SW480 (cell line): ENCODE measurements at regions not wholly inside any gene's neighbourhood (a gene's known extent, or its start where the extent isn't known, plus 50 kb on each side); places are given as distances from the start of the nearest gene placed in this dataset.
"Not testable (repeated sequence)": the region's sequence is repeated elsewhere in the genome, so short reads cannot be mapped to it uniquely, and the experiment has no call there.

Experiments
- DNase-seq: peaks from one replicate; pipeline ENCODE4 v3.0.0-alpha.2; 2016; ENCODE audit warnings: low spot score

DNA sequence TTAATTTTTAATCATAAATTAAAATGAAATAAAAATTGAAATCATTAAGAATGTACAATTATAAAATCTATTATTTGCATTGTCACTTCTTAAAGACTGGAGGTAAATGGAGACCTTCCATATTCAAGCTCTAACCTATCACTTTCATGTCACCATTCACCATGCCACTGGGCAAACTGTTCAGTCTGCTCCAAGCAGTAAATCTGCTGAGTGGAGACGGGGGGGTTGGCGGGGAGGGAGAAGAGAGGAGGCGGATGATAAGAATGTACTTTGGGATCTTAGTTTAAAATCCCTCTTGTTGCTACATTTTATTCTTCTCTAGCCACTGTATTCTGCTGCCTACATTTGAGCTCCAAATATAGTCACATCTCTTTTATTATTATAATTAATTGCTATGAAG lies 365.9 kb upstream of the NFIA start:
- DNase-seq = no peak

DNA sequence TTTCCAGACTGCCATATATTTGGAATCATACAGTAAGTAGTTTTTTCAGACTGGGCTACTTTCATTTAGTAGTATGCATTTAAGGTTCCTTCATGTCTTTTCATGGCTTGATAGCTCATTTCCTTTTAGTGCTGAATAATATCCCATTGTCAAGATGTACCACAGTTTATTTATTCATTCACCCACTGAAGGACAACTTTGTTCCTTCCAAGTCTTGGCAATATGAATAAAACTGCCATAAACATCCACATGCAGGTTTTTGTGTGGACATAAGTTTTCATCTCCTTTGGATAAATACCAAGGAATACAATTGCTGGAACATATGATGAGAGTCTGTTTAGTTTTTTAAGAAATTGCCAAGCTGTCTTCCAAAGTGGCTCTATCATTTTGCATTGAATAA lies 366.4 kb upstream of the NFIA start:
- DNase-seq = no peak

DNA sequence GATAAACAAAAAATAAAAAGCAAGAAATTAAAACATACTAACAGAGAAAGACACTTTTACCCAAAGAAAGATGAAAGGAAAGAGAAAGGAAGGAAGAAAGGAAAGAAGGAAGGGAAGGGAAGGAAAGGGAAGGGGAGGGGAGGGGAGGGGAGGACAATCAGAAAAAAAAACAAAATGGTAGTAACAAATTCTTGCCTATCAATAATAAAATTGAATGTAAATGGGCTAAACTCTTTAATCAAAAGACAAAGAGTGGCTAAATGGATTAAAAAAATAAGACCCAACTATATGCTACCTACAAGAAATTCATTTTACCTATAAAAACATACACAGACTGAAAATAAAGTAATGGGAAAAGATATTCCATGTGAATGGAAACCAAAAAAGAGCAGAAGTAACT lies 372.9 kb upstream of the NFIA start:
- DNase-seq = no peak

DNA sequence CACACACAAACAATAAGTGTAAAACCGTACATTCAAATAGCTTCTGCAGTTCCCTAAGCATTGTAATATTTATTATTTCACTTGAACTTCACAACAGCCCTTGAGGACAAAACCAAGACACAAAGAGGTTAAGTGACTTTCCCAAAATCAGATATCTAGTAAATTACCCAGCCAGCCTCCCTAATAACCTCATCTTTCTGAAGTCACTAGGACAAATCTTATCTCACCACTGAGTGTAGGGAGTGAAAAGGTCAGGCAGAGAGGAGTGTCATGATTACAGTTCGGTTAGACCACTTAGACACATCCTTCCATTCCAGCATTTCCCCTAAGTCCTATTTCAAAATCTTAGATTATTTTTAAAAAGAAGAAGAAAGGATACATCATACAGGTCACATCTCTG lies 377.3 kb upstream of the NFIA start:
- no peak for DNase-seq

GRCh38 chr1:60703155-60703554 lies 379.2 kb upstream of the NFIA start:
- DNase-seq = no peak

DNA sequence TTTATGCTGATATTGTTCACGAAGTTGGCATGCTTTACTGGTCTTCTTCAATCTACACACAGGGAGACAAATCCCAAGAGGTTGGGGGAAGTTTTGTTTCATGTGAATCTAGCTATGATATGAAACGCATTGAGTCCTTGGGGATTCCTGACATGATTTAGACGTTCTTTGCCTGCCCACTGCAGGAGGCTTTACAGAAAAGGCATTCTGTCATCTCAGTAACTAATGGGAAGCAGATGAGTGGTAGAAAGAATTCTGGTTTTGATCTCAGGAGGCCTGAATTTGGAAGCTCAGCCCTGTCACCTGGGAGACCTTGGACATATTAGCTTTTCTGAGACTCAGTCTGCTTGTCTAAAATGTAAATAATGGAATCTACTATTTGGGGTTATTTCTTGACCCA lies 383.0 kb upstream of the NFIA start:
- no peak for DNase-seq

DNA sequence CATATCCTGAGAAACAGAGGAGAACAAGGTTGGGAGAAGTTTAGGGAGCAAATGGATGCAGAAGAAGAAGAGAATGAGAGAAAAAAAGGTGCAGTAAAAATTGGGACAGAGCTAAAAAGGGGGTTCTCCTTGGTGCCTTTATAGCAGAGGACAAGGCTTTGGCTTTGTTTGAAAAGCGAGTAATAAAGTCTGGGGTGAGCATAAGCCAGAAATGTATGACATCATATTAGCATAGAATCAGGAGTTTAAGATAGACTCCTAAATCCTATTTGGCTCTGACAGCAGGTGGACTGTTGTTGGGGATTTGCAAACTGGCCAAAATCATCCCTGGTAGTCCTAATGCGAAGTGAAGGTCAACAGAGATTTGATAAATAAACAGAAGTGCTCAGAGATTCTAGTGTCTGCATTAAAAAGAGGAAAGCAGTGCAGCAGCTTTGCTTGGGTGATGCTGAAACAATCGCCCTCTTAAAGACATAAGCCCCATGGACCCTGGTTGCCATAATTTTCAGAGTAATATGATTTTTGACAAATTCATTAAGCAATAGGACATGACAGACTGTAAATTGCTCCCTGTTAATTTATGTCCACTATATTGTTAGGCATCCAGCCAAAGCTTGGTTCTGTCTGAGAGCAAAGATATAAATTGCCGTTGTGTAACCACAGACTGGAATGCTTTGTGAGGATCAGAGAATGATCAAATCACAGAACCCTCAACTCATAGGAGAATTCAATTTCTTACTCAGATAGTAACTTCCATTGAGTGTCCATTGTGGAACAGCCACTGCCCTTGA lies 385.0 kb upstream of the NFIA start:
- DNase-seq = no peak

- DNase-seq = no peak
Observed at GRCh38 chr1:60696512-60696911, 385.8 kb upstream of the NFIA start.

- DNase-seq = no peak
Observed at GRCh38 chr1:60695716-60696171, 386.6 kb upstream of the NFIA start.

DNA sequence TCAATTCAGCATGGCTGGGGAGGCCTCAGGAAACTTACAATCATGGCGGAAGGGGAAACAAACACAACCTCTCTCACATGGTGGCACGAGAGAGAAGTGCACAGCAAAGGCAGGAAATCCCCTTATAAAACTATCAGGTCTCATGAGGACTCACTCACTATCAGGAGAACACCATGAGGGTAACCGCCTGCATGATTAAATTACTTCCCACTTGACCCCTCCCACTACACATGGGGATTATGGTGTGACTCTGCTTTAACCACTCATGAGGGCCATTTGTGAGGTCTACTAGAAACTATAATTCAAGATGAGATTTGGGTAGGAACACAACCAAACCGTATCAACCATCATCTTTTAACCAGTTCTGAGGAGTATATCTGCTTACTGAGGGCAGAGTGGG lies 387.4 kb upstream of the NFIA start:
- no peak for DNase-seq

GRCh38 chr1:60692031-60692430 lies 390.3 kb upstream of the NFIA start:
- DNase-seq = no peak

DNA sequence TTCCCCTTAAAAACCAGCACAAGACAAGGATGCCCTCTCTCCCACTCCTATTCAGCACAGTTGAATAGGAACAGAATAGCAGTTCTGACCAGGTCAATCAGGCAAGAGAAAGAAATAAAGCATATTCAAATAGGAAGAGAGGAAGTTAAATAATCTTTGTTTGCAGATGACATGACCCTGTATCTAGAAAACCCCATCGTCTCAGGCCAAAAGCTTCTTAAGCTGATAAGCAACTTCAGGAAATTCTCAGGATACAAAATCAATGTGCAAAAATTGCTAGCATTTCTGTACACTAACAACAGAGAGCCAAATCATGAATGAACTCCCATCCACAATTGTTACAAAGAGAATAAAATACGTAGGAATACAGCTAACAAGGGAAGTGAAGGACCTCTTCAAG lies 394.1 kb upstream of the NFIA start:
- DNase-seq = not testable (repeated sequence)

DNA sequence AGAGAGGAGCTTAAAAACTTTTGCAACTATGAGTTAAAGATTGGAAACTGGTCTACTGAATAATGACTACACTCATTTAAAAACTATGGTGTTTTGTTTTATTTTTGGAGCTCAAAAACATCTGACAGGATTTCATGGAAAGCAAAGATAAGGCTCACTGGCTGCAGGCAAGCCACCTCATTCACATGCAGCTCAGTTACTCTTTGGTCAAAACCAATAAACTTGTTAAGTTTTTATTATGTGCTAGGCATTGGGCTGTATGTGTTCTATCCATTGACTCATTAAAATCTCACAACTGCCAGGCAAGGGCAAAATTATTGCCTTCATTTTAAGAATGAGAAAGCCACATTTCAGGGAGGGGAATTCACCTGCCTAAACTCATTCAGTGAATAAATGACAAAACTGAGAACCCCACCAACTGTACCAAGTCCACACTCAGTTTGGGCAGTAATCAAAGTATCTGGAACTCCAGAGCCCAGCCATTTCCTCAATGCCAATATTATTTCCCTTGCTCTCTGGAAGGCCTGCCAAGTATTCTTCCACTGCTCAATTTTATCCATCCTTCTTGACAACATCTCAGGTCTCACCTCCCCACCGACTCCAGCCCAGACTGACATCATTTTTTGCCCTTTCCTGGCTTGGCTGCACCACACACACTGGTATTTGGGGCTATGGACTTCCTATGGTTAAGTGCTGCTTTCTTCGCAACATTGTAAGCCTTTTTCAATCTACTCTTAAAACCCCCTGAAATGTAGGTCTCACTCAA lies 401.1 kb upstream of the NFIA start:
- DNase-seq = no peak

DNA sequence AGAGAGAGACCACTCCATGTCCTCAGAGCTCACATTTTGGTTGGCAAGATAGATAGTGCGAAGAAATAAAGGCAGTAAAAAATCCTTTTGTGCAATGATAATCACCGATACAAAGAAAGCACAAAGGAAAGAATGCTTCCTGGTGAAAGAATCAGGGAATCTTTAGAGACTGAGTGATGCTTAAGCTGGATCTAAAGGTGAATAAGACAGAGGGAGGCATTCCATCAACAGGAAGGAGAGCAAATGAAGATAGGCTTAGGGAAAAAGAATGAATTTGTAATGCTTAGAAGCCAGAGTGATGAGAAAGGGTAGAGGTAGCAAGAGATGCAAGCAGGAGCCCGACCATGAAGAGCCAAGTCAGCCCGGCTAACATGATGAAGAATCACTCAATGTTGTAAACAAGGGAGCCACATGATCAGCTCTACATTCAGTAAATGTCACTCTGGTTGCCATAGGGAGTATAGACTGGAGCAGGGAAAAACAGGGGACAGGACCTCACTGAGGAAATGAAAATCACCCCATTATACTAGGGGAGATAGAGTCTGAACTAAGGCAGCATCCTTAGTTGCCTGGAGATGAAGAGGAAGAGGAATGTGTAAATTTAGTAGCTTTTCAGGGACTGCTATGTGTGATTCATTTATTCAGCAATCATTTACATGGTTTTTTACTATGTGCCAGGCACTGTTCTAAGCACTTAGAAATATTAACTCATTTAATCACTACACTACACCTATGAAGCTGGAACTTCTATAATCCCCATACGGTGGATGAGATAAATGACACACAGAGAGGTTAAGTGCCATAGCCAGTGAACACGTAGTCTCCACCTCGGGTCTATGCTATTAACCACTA lies 402.6 kb upstream of the NFIA start:
- DNase-seq = no peak

DNA sequence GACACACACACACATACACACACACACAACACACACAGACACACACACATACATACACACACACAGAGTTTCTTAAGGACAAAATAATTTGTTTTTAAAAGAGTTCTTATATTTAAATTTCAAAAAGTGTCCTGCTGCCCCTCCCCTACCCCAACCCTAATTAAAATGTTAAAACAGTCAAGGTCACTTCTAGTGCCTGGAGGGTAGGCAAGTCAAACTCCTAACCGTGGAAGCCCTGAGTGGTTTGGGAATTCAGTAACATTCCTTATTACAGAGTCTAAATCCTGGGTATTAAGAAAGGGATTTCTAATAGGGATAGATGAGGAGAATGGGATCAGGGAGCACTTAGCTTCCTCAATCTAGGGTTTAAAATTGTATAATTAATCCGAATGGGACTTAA lies 403.6 kb upstream of the NFIA start:
- no peak for DNase-seq

DNA sequence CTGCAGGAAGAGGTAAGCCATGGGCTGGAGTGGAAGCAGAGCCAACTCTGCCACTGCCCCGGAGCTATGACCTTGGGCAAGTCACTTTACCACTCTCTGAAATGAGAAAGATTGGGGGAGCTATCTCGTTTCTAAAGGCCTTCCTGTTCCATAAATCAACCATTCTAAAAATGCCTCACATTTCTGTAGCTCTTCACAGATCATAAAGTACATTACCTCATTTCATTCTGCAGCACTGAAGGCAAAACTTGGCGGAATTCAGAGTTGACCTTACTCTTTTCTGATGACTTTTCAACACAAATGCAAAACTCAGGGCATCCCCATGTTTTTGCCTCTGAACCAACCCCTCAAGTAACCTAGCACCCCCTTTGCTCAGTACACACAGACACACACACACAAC lies 404.0 kb upstream of the NFIA start:
- DNase-seq = no peak

DNA sequence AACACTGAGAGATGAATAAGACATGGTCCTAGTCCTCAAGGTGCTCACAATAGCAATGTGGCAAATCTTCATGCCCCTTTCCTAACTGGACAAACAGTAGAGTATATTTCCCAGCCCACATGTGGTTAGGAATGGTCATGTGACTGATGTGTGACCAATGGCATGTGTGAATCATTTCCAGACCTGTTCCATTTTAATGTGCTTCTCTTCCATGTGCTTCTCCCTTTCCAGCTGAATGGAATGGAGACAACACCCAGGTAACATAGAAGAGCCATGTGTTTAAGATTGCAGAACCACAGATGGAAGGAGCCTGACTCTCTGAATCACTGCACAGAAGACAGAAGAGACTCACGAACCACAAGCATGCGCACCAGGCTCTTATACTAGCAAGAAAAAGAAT lies 409.9 kb upstream of the NFIA start:
- no peak for DNase-seq

GRCh38 chr1:60670302-60670701 lies 412.1 kb upstream of the NFIA start:
- no peak for DNase-seq

- DNase-seq = no peak
Observed at GRCh38 chr1:60668585-60668984, 413.8 kb upstream of the NFIA start.

DNA sequence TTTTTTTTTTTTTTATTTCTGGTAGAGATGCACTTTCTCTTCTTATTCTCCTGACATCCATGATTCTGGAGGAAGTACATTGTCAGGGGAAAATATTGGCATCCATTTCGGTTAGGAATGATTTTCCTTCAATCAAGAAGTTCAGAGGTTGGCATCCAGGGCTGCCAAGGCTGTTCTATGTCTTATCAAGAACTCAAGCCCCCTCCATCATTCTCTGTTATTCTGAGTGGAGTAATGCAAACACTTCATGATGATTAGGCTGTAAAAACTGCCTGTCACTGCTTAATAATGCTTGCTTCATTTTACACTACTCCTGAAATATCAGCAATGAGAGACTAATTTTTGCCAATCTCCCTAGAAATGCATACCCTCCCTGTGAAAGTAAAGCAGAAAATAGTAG lies 417.1 kb upstream of the NFIA start:
- no peak for DNase-seq

DNA sequence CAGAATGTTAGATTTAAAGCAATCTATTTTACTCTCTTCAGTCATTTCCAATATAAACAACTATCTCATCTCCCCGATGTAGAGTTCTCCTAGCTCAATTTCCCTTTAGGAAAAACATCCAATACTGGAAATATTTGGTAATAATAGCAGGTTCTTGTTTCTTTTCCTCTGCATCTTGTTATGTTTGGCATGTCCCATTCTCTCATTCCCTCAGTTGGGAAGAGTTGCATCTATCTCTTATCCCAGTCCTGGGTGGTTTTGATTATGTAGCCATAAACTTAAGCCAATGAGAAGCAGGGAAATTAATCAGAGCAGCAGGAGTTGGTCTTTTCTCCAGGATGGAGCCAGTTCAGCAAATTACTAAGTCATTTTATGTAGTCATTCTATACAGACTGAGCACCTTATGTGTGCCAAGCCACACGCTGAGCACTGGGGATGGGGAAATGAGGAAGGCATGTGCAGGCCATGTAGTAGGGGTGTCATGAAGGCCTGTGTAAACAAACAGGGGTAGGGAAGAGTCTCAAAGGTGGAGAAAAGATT lies 418.2 kb upstream of the NFIA start:
- no peak for DNase-seq

- DNase-seq = no peak
Observed at GRCh38 chr1:60662486-60663044, 419.8 kb upstream of the NFIA start.
